GM12874 (cell line): ENCODE measurements at regions not wholly inside any gene's neighbourhood (a gene's known extent, or its start where the extent isn't known, plus 50 kb on each side); places are given as distances from the start of the nearest gene placed in this dataset.

Source experiments
- CTCF ChIP-seq: IDR thresholded peaks from 2 replicates; pipeline ENCODE4 v1.5.1; 2011; ENCODE audit warnings: low read depth, mild to moderate bottlenecking, control low read depth, low read length, moderate library complexity; ENCODE audit not compliant: insufficient read depth

DNA sequence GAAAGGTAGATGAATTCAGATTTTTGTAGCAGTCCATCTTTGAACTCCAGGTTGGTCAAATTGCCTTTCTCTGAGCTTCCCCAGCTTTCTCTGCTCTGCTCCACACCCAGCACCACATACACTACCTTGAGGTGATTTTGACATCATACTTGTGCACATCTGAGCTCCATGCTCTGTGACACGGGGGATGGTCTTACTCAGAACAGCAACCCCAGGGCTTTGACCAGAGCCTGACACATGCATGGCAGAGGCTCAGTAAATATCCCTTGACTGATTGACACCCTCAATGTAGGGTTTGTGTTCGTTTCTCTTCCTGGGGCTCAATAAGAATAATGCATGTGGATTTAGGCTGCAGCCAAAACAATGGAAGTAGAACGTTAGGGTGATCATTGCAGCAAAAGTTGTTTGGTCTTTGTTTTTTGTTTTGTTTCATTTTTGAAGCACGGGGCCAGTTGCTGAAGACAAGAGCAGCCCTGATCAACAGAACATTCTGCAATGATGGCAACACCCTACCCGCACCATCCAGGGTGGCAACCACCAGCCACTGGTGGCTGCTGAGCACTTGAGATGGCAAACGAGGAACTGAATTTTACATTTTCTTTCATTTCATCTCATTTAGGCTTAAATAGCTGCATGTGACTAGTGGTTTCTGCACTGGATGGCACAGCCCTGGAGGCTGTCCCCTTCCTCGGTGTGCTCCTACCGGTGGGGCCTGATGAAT lies 224.8 kb upstream of the TNRC6C start:
- no peak for TF ChIP-seq CTCF

- TF ChIP-seq CTCF, result no peak
Measured at GRCh38 chr17:77734371-77735080, 224.0 kb upstream of the TNRC6C start.

DNA sequence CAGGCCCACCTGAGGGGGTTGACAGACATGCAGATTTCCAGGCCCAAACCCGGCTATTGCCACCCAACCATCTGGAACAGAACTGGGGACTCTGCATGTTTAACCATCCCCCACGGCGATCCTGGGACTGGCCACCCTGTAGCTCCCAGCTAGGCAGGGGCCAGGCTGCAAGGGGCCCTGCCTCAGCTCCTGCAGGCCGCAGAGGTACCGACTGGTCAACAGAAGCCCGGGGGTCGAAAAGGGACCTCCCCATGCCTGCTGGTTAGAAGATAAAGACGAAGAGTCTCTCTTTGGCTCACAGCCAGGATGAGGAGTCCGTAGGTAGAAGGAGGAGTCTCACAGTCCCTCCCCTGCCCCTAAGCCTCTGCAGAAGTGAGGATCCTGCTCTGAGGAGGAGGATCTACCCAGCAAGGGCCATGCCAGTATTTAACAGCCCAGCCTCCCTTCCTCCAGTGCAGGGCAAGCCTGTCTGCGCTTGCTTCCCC lies 223.4 kb upstream of the TNRC6C start:
- no peak for TF ChIP-seq CTCF

- TF ChIP-seq CTCF, result no peak
Measured at GRCh38 chr17:77735566-77736198, 222.8 kb upstream of the TNRC6C start.

- TF ChIP-seq CTCF, result no peak
Measured at GRCh38 chr17:77736199-77736585, 222.3 kb upstream of the TNRC6C start.

DNA sequence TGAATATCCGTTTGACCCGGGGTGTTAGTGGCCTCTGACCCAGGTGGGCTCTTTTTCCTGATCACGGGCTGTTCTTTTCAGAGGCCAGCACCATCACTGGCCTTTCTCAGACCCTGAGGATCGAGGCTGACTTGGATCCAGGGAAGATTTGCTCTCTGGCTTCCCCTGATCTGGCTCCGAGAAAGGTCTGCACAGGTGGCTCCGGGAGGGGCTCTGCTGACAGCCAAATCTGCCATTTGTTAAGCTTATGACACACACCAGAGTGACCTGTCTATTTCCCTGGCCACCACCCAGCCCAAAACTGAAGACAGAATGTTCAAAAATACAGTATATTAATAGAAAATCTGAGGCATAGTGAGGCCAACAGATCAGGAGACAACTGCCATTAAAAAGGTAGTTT lies 221.8 kb upstream of the TNRC6C start:
- TF ChIP-seq CTCF, result no peak
